ENCODE measurements at regions not wholly inside any gene's neighbourhood (a gene's known extent, or its start where the extent isn't known, plus 50 kb on each side); places are given as distances from the start of the nearest gene placed in this dataset.

GRCh38 chr1:182257369-182258063 lies 134.1 kb downstream of the GLUL start:
- TF ChIP-seq CTCF (IDR thresholded peaks at IDR 0.05) (no peak), POLR2AphosphoS5 (IDR thresholded peaks at IDR 0.05) (no peak)
